ENCODE measurements at regions not wholly inside any gene's neighbourhood (a gene's known extent, or its start where the extent isn't known, plus 50 kb on each side); places are given as distances from the start of the nearest gene placed in this dataset.

GRCh38 chr18:39299152-39299551, 1733.6 kb upstream of the CELF4 start:
- Histone ChIP-seq H3K9me3 (replicated peaks; ENCODE audit: control insufficient read depth, insufficient read depth, low read length) (no peaks in the 10 kb centered on the region; the same call in 2 of the 3 replicates), H3K9ac (ENCODE audit: control insufficient read depth, insufficient read depth, low read length) (no peak overlapping the region), H3K36me3 (ENCODE audit: control insufficient read depth in 2 of 2, insufficient read depth in 2 of 2, low read length in 1 of 2) (no peaks in the 10 kb centered on the region), H3K4me2 (ENCODE audit: control insufficient read depth, insufficient read depth) (no peak overlapping the region), H3K4me1 (ENCODE audit: control insufficient read depth, insufficient read depth, low read length) (no peaks in the 10 kb centered on the region), H3K27ac (ENCODE audit: control insufficient read depth, insufficient read depth) (no peak overlapping the region), H3K4me3 (no peak overlapping the region), H3K27me3 (replicated peaks in 1 of 2; ENCODE audit: control insufficient read depth in 2 of 2, insufficient read depth in 2 of 2, low read length in 1 of 2) (no peaks in the 10 kb centered on the region), H4K20me1 (ENCODE audit: control insufficient read depth, insufficient read depth) (no peaks in the 10 kb centered on the region), H2AFZ (ENCODE audit: control insufficient read depth, low read depth, low read length) (no peak overlapping the region), H3K79me2 (ENCODE audit: control insufficient read depth, insufficient read depth, low read length) (no peaks in the 10 kb centered on the region)
- intact Hi-C loops (cut with micrococcal nuclease; ENCODE audit: unreplicated experiment), result no loop called here
- WGBS (ENCODE audit: insufficient coverage, insufficient replicate concordance, low lambda C conversion rate, missing lambda C conversion rate), result 6% methylated on average over 4 of the region's 4 CpGs
- SMC1A ChIA-PET (ENCODE audit: uncharacterized antibody, unreplicated experiment), result no interaction called here
- CTCF ChIA-PET, result no interaction called here
- ATAC-seq (no peak), DNase-seq (ENCODE audit: low read depth, low spot score) (no peak), FAIRE-seq (no peak)
- in situ Hi-C loops (cut with MboI), result no loop called here
- POLR2A ChIA-PET, result no interaction called here
- RAD21 ChIA-PET (ENCODE audit: unreplicated experiment), result no interaction called here
- no TSS peak for BruUV-seq (replicated peaks)
- TF ChIP-seq ZNF217 (IDR thresholded peaks at IDR 0.05) (no peak), ZZZ3 (IDR thresholded peaks at IDR 0.05; ENCODE audit: control insufficient read depth, insufficient read length, low read depth) (no peak), BMI1 (IDR thresholded peaks at IDR 0.05; ENCODE audit: borderline replicate concordance) (no peak), CEBPZ (IDR thresholded peaks at IDR 0.05; ENCODE audit: low read depth, low read length) (no peak), CHD4 (IDR thresholded peaks at IDR 0.05) (no peak), SRF (IDR thresholded peaks at IDR 0.05; ENCODE audit: low read depth in 2 of 2, low read length in 2 of 2) (no peak), POLR2AphosphoS5 (IDR thresholded peaks at IDR 0.05; ENCODE audit: low read length) (no peak), MTA2 (IDR thresholded peaks at IDR 0.05; ENCODE audit: low read depth) (no peak), NFYA (IDR thresholded peaks at IDR 0.05; ENCODE audit: borderline replicate concordance, low read depth, low read length) (no peak), ZNF207 (IDR thresholded peaks at IDR 0.05; ENCODE audit: borderline replicate concordance) (no peak), HDGF (IDR thresholded peaks at IDR 0.05) (no peak)
- TF ChIP-seq, protein P1, sequence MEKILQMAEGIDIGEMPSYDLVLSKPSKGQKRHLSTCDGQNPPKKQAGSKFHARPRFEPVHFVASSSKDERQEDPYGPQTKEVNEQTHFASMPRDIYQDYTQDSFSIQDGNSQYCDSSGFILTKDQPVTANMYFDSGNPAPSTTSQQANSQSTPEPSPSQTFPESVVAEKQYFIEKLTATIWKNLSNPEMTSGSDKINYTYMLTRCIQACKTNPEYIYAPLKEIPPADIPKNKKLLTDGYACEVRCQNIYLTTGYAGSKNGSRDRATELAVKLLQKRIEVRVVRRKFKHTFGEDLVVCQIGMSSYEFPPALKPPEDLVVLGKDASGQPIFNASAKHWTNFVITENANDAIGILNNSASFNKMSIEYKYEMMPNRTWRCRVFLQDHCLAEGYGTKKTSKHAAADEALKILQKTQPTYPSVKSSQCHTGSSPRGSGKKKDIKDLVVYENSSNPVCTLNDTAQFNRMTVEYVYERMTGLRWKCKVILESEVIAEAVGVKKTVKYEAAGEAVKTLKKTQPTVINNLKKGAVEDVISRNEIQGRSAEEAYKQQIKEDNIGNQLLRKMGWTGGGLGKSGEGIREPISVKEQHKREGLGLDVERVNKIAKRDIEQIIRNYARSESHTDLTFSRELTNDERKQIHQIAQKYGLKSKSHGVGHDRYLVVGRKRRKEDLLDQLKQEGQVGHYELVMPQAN (conservative IDR thresholded peaks at IDR 0.05), result no peak

Data from GM12878 (cell line).